ENCODE measurements at regions not wholly inside any gene's neighbourhood (a gene's known extent, or its start where the extent isn't known, plus 50 kb on each side); places are given as distances from the start of the nearest gene placed in this dataset.

DNA sequence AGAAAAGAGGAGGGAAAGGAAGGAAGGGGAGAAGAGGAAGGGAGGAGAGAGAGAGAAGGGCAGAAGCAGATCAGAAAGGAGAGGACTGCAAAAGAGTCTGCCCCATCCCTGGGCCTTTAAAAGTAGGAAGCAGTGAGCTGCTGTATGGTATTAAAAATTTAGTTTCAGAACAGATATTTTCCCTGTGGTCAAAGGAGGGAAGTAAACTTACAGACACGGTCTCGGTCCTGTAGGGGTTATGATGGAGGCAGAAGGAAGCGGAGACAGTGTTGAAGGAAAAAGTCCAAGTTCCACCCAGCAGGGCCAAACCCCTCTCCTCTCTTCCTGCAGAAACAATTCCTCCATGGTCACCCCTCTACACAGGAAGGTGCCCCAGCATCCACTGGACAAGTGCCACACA, 122.0 kb upstream of the PROK2 start:
- Histone ChIP-seq H3K4me1 (no peaks in the 10 kb centered on the region), H3K9me3 (no peaks in the 10 kb centered on the region), H3K36me3 (no peaks in the 10 kb centered on the region), H3K27me3 (no peaks in the 10 kb centered on the region), H3K4me3 (no peak overlapping the region), H3K27ac (no peak overlapping the region)
- no peak for DNase-seq
- 79% methylated on average over 3 of the region's 3 CpGs; no CpG with 5 or more reads in 1 of the 2 donors for WGBS, 2 donors (ENCODE audit: low coverage in 1 of 2)
- in situ Hi-C loops (cut with MboI; ENCODE audit: low pct_ligation_motif_present in 1 of 4, low pct_unique_long_range_greater_than_20kb in 1 of 4, low sequenced_read_pairs in 3 of 4) (no loop called here), intact Hi-C loops (cut with DNase I; ENCODE audit: low total_unique reads) (no loop called here)
- TF ChIP-seq POLR2A (IDR thresholded peaks at IDR 0.05) (no peak), EP300 (IDR thresholded peaks at IDR 0.05; ENCODE audit: low read depth) (no peak), POLR2AphosphoS5 (IDR thresholded peaks at IDR 0.05) (no peak)
- TF ChIP-seq, protein P1, sequence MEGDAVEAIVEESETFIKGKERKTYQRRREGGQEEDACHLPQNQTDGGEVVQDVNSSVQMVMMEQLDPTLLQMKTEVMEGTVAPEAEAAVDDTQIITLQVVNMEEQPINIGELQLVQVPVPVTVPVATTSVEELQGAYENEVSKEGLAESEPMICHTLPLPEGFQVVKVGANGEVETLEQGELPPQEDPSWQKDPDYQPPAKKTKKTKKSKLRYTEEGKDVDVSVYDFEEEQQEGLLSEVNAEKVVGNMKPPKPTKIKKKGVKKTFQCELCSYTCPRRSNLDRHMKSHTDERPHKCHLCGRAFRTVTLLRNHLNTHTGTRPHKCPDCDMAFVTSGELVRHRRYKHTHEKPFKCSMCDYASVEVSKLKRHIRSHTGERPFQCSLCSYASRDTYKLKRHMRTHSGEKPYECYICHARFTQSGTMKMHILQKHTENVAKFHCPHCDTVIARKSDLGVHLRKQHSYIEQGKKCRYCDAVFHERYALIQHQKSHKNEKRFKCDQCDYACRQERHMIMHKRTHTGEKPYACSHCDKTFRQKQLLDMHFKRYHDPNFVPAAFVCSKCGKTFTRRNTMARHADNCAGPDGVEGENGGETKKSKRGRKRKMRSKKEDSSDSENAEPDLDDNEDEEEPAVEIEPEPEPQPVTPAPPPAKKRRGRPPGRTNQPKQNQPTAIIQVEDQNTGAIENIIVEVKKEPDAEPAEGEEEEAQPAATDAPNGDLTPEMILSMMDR (IDR thresholded peaks at IDR 0.05): no peak

DNA sequence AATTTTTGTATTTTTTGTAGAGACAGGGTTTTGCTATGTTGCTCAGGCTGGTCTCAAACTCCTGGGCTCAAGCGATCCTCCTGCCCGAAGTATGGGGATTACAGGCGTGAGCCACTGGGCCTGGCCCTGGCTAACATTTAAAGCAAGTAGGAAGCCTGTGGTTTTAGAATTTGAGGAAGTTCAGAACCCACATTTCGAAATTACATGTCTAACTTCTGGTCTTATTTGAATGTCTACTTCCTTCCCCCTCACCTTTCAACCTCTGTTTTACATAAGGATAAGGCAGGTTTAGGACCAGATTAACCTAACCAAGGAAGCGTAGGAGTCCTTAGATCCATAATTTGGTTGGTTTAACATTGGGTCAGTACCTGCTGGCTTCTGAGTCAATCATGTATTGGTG, 120.5 kb upstream of the PROK2 start:
- Histone ChIP-seq H3K9me3 (no peaks in the 10 kb centered on the region), H3K4me3 (no peak overlapping the region), H3K4me1 (no peaks in the 10 kb centered on the region), H3K27me3 (no peaks in the 10 kb centered on the region), H3K36me3 (no peaks in the 10 kb centered on the region), H3K27ac (no peak overlapping the region)
- in situ Hi-C loops (cut with MboI; ENCODE audit: low pct_ligation_motif_present in 1 of 4, low pct_unique_long_range_greater_than_20kb in 1 of 4, low sequenced_read_pairs in 3 of 4) (no loop called here), intact Hi-C loops (cut with DNase I; ENCODE audit: low total_unique reads) (no loop called here)
- DNase-seq: peak; percentile 15
- TF ChIP-seq EP300 (IDR thresholded peaks at IDR 0.05; ENCODE audit: low read depth): no peak
- TF ChIP-seq POLR2AphosphoS5 (IDR thresholded peaks at IDR 0.05): no peak
- TF ChIP-seq, protein P1 (IDR thresholded peaks at IDR 0.05): no peak
- no peak for TF ChIP-seq POLR2A (IDR thresholded peaks at IDR 0.05)
- WGBS, 2 donors (ENCODE audit: low coverage in 1 of 2): 58 to 73% methylated on average over 3 to 5 of the region's 5 CpGs

DNA sequence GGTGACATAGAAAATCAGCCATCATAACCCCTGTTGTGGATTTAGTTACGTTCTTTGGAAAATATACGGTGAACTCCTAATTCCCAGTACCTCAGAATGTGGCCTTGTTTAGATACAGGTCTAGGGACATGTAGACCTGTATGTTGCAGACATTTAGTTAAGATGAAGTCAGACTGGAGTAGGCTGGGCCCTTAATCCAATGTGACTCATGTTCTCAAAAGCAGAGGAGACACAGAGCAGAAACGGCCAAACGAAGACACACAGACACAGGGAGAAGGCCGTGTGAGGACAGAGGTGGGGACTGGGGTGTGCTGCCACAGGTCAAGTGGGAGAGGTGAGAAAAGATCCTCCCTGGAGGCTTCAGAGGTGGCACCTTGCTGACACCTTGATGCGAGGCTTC, 119.0 kb upstream of the PROK2 start:
- in situ Hi-C loops (cut with MboI; ENCODE audit: low pct_ligation_motif_present in 1 of 4, low pct_unique_long_range_greater_than_20kb in 1 of 4, low sequenced_read_pairs in 3 of 4) (no loop called here), intact Hi-C loops (cut with DNase I; ENCODE audit: low total_unique reads) (no loop called here)
- Histone ChIP-seq H3K4me3 (no peak overlapping the region), H3K36me3 (no peaks in the 10 kb centered on the region), H3K4me1 (no peaks in the 10 kb centered on the region), H3K27ac (no peak overlapping the region), H3K27me3 (no peaks in the 10 kb centered on the region), H3K9me3 (no peaks in the 10 kb centered on the region)
- no peak for DNase-seq
- TF ChIP-seq, protein P1 (IDR thresholded peaks at IDR 0.05): no peak
- TF ChIP-seq EP300 (IDR thresholded peaks at IDR 0.05; ENCODE audit: low read depth): no peak
- TF ChIP-seq POLR2AphosphoS5 (IDR thresholded peaks at IDR 0.05): no peak
- TF ChIP-seq POLR2A (IDR thresholded peaks at IDR 0.05): no peak
- WGBS, 2 donors (ENCODE audit: low coverage in 1 of 2): 80 to 89% methylated on average over 3 to 6 of the region's 6 CpGs

DNA sequence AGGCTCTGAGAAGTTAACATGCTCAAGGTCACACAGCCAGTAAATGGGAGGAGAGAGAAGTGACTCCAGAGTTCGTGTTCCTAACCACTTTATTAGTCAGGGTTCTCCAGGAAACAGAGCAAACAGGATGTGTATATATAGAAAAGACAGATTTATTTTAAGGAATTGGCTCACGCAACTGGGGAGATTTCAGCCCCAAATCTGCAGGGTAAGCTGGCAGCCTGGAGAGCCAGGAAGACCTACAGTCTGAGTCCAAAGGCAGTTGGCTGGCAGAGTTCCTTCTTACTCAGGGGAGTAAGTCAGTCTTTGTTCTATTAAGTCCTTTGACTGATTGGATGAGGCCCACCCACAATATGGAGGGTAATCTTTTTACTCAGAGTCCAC, 118.2 kb upstream of the PROK2 start:
- intact Hi-C loops (cut with DNase I; ENCODE audit: low total_unique reads) (no loop called here), in situ Hi-C loops (cut with MboI; ENCODE audit: low pct_ligation_motif_present in 1 of 4, low pct_unique_long_range_greater_than_20kb in 1 of 4, low sequenced_read_pairs in 3 of 4) (no loop called here)
- H3K4me1 ChIP-seq: no peaks in the 10 kb centered on the region
- H3K9me3 ChIP-seq: no peaks in the 10 kb centered on the region
- WGBS, 2 donors (ENCODE audit: low coverage in 1 of 2): 39% methylated on average over 2 of the region's 2 CpGs; no CpG with 5 or more reads in 1 of the 2 donors
- H3K27me3 ChIP-seq: no peaks in the 10 kb centered on the region
- no peak overlapping the region for H3K27ac ChIP-seq
- no peak for TF ChIP-seq POLR2AphosphoS5 (IDR thresholded peaks at IDR 0.05)
- TF ChIP-seq POLR2A (IDR thresholded peaks at IDR 0.05): no peak
- TF ChIP-seq EP300 (IDR thresholded peaks at IDR 0.05; ENCODE audit: low read depth): no peak
- TF ChIP-seq, protein P1 (IDR thresholded peaks at IDR 0.05): no peak
- no peaks in the 10 kb centered on the region for H3K36me3 ChIP-seq
- no peak overlapping the region for H3K4me3 ChIP-seq
- DNase-seq: no peak

Data from transverse colon (tissue), 4 donors.